Hepatocyte (in vitro differentiated cells): ENCODE measurements at regions not wholly inside any gene's neighbourhood (a gene's known extent, or its start where the extent isn't known, plus 50 kb on each side); places are given as distances from the start of the nearest gene placed in this dataset.

ENCODE experiments used
- CTCF ChIP-seq: fragments of 200-600 bp; sonication (generic); IDR thresholded peaks from 2 replicates; pipeline ENCODE4 v1.5.1; 2016; ENCODE audit warnings: antibody characterized with exemption, mild to moderate bottlenecking; ENCODE audit not compliant: poor library complexity
- EZH2 ChIP-seq: fragments of 200-600 bp; sonication (generic); IDR thresholded peaks from 2 replicates; pipeline ENCODE4 v1.6.1; 2016; ENCODE audit warnings: antibody characterized with exemption, mild to moderate bottlenecking, borderline replicate concordance
- EZH2phosphoT487 ChIP-seq: fragments of 200-600 bp; sonication (generic); IDR thresholded peaks from one replicate; pipeline ENCODE4 v1.6.1; 2018; ENCODE audit warnings: antibody characterized with exemption, mild to moderate bottlenecking, low read depth, moderate library complexity; ENCODE audit not compliant: unreplicated experiment, severe bottlenecking

DNA sequence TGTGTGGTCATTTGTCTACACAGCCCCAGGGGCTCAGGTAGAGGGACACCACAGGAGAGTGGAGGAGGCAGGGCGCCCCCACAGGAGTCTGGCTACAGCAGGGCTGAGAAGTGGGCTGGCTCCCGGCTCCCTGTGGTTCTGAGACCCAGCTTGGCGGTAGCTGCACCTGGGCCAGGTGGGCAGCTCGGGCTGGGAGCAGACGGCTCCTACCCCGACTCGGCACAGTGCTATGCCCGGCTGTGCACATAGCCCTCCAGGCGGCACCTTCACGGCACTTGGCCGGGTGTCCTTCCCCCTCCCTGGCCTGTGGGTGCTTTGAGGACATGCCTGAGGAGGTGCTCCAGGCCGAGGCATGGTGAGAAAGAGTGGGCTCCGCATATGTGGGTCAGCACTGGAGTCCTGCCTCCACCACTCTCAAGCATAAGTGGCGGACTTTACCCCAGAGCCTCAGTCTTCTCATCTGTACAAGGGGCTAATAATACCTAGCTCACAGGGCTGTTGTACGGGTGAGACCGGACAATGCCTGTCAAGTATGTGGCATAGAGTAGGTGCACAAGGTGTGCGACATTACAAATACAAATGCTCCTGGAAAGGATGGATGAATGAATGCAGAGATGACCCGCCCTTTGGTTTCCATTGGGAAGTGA lies 50.1 kb upstream of the JPH3 start:
- TF ChIP-seq CTCF (no peak), EZH2 (no peak), EZH2phosphoT487 (no peak)
